Erythroblast (primary cell): ENCODE measurements at regions not wholly inside any gene's neighbourhood (a gene's known extent, or its start where the extent isn't known, plus 50 kb on each side); places are given as distances from the start of the nearest gene placed in this dataset.

Experiments
- GATA1 ChIP-seq: IDR thresholded peaks from 2 replicates; pipeline ENCODE4 v1.6.1; 2011; ENCODE audit warnings: low read depth, mild to moderate bottlenecking, control low read depth, low read length, moderate library complexity
- POLR2A ChIP-seq: IDR thresholded peaks from 2 replicates; pipeline ENCODE4 v1.6.1; 2011; ENCODE audit warnings: mild to moderate bottlenecking, low read length

GRCh38 chr10:36606234-36606839 is 519.1 kb upstream of the ANKRD30A start:
- TF ChIP-seq POLR2A = no peak
- no peak for TF ChIP-seq GATA1
